ENCODE measurements at regions not wholly inside any gene's neighbourhood (a gene's known extent, or its start where the extent isn't known, plus 50 kb on each side); places are given as distances from the start of the nearest gene placed in this dataset.

DNA sequence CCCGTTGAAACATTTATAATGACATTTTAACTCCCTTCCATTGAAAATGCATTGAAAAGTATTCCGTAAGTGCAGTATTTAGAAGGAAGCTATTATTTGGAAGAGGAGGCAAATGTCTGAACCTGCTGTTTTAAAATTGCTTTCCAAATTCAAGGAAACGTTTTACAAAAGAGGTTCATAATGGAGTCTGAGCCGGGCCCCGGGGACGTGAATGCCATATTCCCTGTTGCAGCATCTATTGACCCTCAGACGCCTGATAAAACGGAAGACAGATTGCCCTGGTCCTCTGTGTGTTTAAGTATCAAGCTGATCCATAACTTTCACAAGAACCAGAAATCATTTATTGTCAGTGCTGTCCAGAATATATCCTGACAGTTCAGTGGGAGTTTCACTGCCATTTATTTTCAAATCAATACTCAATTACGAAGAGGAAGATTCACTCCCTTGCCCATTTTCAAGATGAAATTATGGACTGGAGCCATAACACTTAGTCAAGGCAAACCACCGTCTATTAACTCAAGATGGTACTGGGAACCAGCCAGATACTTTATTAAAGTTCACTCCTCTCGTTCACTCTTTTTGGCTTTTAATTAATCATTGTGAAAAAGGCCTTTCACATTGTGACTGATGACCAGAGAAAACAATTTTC is 435.7 kb upstream of the PFKP start:
- TF ChIP-seq, protein P1, sequence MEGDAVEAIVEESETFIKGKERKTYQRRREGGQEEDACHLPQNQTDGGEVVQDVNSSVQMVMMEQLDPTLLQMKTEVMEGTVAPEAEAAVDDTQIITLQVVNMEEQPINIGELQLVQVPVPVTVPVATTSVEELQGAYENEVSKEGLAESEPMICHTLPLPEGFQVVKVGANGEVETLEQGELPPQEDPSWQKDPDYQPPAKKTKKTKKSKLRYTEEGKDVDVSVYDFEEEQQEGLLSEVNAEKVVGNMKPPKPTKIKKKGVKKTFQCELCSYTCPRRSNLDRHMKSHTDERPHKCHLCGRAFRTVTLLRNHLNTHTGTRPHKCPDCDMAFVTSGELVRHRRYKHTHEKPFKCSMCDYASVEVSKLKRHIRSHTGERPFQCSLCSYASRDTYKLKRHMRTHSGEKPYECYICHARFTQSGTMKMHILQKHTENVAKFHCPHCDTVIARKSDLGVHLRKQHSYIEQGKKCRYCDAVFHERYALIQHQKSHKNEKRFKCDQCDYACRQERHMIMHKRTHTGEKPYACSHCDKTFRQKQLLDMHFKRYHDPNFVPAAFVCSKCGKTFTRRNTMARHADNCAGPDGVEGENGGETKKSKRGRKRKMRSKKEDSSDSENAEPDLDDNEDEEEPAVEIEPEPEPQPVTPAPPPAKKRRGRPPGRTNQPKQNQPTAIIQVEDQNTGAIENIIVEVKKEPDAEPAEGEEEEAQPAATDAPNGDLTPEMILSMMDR (IDR thresholded peaks at IDR 0.05), result no peak
- TF ChIP-seq POLR2A (IDR thresholded peaks at IDR 0.05) (no peak), POLR2AphosphoS5 (IDR thresholded peaks at IDR 0.05) (no peak)
